Loucy (cell line): ENCODE measurements at regions not wholly inside any gene's neighbourhood (a gene's known extent, or its start where the extent isn't known, plus 50 kb on each side); places are given as distances from the start of the nearest gene placed in this dataset.

ENCODE experiments used
- H2AFZ ChIP-seq: fragments of 200-600 bp; sonication (generic); 2 replicates; pipeline ENCODE4 v1.6.0; 2016; ENCODE audit warnings: antibody characterized with exemption, mild to moderate bottlenecking, low read length, moderate library complexity
- H3F3A ChIP-seq: fragments of 200-600 bp; 2 replicates; pipeline ENCODE4 v1.6.0; 2016; ENCODE audit warnings: antibody characterized with exemption, low read depth, mild to moderate bottlenecking
- H3K27me3 ChIP-seq: fragments of 200-600 bp; sonication (generic); 2 replicates; pipeline ENCODE4 v1.6.1; 2014; ENCODE audit warnings: low read length, mild to moderate bottlenecking; ENCODE audit not compliant: insufficient read depth, poor library complexity, severe bottlenecking
- H3K36me3 ChIP-seq: fragments of 200-600 bp; sonication (generic); 2 replicates; pipeline ENCODE4 v1.6.1; 2016; ENCODE audit warnings: low read length; ENCODE audit not compliant: insufficient read depth
- H3K4me1 ChIP-seq: fragments of 200-600 bp; sonication (generic); 2 replicates; pipeline ENCODE4 v1.5.1; 2014; ENCODE audit warnings: low read length, mild to moderate bottlenecking; ENCODE audit not compliant: insufficient read depth, poor library complexity, severe bottlenecking
- H3K4me2 ChIP-seq: fragments of 200-600 bp; sonication (generic); 2 replicates; pipeline ENCODE4 v1.6.0; 2014; ENCODE audit warnings: antibody characterized with exemption, low read length, low read depth, mild to moderate bottlenecking; ENCODE audit not compliant: poor library complexity, severe bottlenecking
- H3K4me3 ChIP-seq: fragments of 200-600 bp; sonication (generic); 2 replicates; pipeline ENCODE4 v1.5.1; 2014; ENCODE audit warnings: low read length, mild to moderate bottlenecking, mixed read lengths; ENCODE audit not compliant: poor library complexity, severe bottlenecking
- H3K79me2 ChIP-seq: fragments of 200-600 bp; sonication (generic); 2 replicates; pipeline ENCODE4 v1.6.1; 2014; ENCODE audit warnings: low read length; ENCODE audit not compliant: insufficient read depth
- H3K9ac ChIP-seq: fragments of 200-600 bp; sonication (generic); 2 replicates; pipeline ENCODE4 v1.6.0; 2014; ENCODE audit warnings: mild to moderate bottlenecking, low read depth, low read length, moderate library complexity; ENCODE audit not compliant: poor library complexity, severe bottlenecking
- H3K9me2 ChIP-seq: fragments of 200-600 bp; sonication (generic); replicated peaks from 2 replicates; pipeline ENCODE4 v1.6.1; 2016; ENCODE audit warnings: low read depth, low read length, mixed read lengths
- H3K9me3 ChIP-seq: fragments of 200-600 bp; sonication (generic); 2 replicates; pipeline ENCODE4 v1.6.1; 2014; ENCODE audit warnings: mild to moderate bottlenecking, antibody characterized with exemption, low read length, low read depth; ENCODE audit not compliant: insufficient read depth
- H4K20me1 ChIP-seq: fragments of 200-600 bp; sonication (generic); 2 replicates; pipeline ENCODE4 v1.6.0; 2014; ENCODE audit warnings: antibody characterized with exemption, low read length, mild to moderate bottlenecking; ENCODE audit not compliant: insufficient read depth, poor library complexity, severe bottlenecking
- CTCF ChIP-seq: fragments of 200-600 bp; sonication (generic); conservative IDR thresholded peaks from 2 replicates; pipeline ENCODE4 v1.5.1; 2014; ENCODE audit warnings: mild to moderate bottlenecking, antibody characterized with exemption, low read length
- EZH2phosphoT487 ChIP-seq: fragments of 200-600 bp; IDR thresholded peaks from 2 replicates; pipeline ENCODE4 v1.6.1; 2018; ENCODE audit warnings: antibody characterized with exemption, mild to moderate bottlenecking, moderate library complexity, borderline replicate concordance

GRCh38 chr3:152971880-152972279, 136.9 kb downstream of the P2RY1 start:
- H3K4me3 ChIP-seq = no peak overlapping the region
- no peaks in the 10 kb centered on the region for H3K79me2 ChIP-seq
- no peaks in the 10 kb centered on the region for H3F3A ChIP-seq
- H3K4me1 ChIP-seq = no peaks in the 10 kb centered on the region
- H4K20me1 ChIP-seq = no peaks in the 10 kb centered on the region
- H3K9me2 ChIP-seq = no peaks in the 10 kb centered on the region
- H3K4me2 ChIP-seq = no peak overlapping the region
- H3K9me3 ChIP-seq = peaks cover 3% of the 10 kb centered on the region; the same call in 1 of the 2 replicates
- no peaks in the 10 kb centered on the region for H3K27me3 ChIP-seq
- no peak overlapping the region for H3K9ac ChIP-seq
- no peak overlapping the region for H2AFZ ChIP-seq
- no peaks in the 10 kb centered on the region for H3K36me3 ChIP-seq
- no peak for TF ChIP-seq EZH2phosphoT487
- no peak for TF ChIP-seq CTCF

- no peaks in the 10 kb centered on the region for H3K79me2 ChIP-seq
- no peak overlapping the region for H2AFZ ChIP-seq
- no peaks in the 10 kb centered on the region for H3K27me3 ChIP-seq
- TF ChIP-seq EZH2phosphoT487 = no peak
- H3K9me2 ChIP-seq = no peaks in the 10 kb centered on the region
- no peaks in the 10 kb centered on the region for H3K9me3 ChIP-seq
- no peaks in the 10 kb centered on the region for H3K4me1 ChIP-seq
- H4K20me1 ChIP-seq = no peaks in the 10 kb centered on the region
- H3K4me2 ChIP-seq = no peak overlapping the region
- H3F3A ChIP-seq = no peaks in the 10 kb centered on the region
- no peaks in the 10 kb centered on the region for H3K36me3 ChIP-seq
- no peak overlapping the region for H3K9ac ChIP-seq
- H3K4me3 ChIP-seq = no peak overlapping the region
These were observed 138.6 kb downstream of the P2RY1 start for GRCh38 chr3:152973575-152973974.

- no peaks in the 10 kb centered on the region for H3K4me1 ChIP-seq
- H3K4me3 ChIP-seq = no peak overlapping the region
- no peaks in the 10 kb centered on the region; the same call in 1 of the 2 replicates for H3K9me3 ChIP-seq
- no peaks in the 10 kb centered on the region for H3K36me3 ChIP-seq
- no peaks in the 10 kb centered on the region for H4K20me1 ChIP-seq
- H3K4me2 ChIP-seq = no peak overlapping the region
- H3F3A ChIP-seq = no peaks in the 10 kb centered on the region
- no peak for TF ChIP-seq EZH2phosphoT487
- no peak for TF ChIP-seq CTCF
- H3K27me3 ChIP-seq = no peaks in the 10 kb centered on the region
- no peaks in the 10 kb centered on the region for H3K79me2 ChIP-seq
- no peaks in the 10 kb centered on the region for H3K9me2 ChIP-seq
- H3K9ac ChIP-seq = no peak overlapping the region
- H2AFZ ChIP-seq = no peak overlapping the region
These were observed 141.3 kb downstream of the P2RY1 start for GRCh38 chr3:152976239-152976638.

GRCh38 chr3:152977366-152977765, 142.4 kb downstream of the P2RY1 start:
- no peaks in the 10 kb centered on the region for H3K79me2 ChIP-seq
- H3K9ac ChIP-seq = no peak overlapping the region
- no peak overlapping the region for H2AFZ ChIP-seq
- no peaks in the 10 kb centered on the region; the same call in 1 of the 2 replicates for H3K9me3 ChIP-seq
- no peaks in the 10 kb centered on the region for H3K9me2 ChIP-seq
- no peaks in the 10 kb centered on the region for H3F3A ChIP-seq
- H3K36me3 ChIP-seq = no peaks in the 10 kb centered on the region
- H4K20me1 ChIP-seq = no peaks in the 10 kb centered on the region
- no peak for TF ChIP-seq EZH2phosphoT487
- TF ChIP-seq CTCF = no peak
- H3K4me1 ChIP-seq = no peaks in the 10 kb centered on the region
- H3K27me3 ChIP-seq = no peaks in the 10 kb centered on the region
- no peak overlapping the region for H3K4me3 ChIP-seq
- no peak overlapping the region for H3K4me2 ChIP-seq
